ENCODE measurements at regions not wholly inside any gene's neighbourhood (a gene's known extent, or its start where the extent isn't known, plus 50 kb on each side); places are given as distances from the start of the nearest gene placed in this dataset.
"Not testable (repeated sequence)": the region's sequence is repeated elsewhere in the genome, so short reads cannot be mapped to it uniquely, and the experiment has no call there.

DNA sequence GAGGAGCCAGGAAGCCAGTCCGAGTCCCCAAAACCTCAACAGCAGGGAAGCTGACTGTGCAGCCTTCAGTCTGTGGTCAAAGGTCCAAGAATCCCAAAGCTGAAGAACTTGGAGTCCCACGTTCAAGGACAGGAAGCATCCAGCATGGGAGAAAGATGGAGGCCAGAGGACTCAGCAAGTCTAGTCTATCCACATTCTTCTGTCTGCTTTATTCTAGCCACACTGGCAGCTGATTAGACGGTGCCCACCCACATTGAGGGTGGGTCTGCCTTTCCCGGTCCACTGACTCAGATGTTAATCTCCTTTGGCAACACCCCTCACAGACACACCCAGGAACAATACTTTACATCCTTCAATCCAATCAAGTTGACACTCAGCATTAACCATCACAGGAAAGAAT is 456.5 kb upstream of the TMEM132C start:
- not testable (repeated sequence) for DNase-seq (ENCODE audit: low spot score)

DNA sequence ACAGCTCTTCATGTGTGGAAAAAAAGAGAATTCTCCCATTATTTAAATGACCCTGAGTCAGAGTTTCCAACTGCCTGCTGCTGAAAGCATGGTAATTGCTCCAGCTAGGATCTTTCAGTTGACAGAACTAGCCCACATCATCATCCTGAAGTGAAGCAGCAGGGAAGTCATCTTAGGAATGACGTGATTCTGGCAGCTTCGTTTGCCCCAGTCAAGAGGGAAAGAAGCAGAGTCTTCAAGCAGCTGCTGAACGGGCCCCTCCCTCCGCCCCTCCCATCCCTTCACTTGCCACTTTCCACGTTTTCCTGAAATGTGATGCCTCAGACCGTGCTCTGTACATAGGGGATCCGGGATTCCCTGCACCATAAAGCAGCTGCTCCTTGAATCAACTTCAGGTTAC is 455.0 kb upstream of the TMEM132C start:
- no peak for DNase-seq (ENCODE audit: low spot score)

DNA sequence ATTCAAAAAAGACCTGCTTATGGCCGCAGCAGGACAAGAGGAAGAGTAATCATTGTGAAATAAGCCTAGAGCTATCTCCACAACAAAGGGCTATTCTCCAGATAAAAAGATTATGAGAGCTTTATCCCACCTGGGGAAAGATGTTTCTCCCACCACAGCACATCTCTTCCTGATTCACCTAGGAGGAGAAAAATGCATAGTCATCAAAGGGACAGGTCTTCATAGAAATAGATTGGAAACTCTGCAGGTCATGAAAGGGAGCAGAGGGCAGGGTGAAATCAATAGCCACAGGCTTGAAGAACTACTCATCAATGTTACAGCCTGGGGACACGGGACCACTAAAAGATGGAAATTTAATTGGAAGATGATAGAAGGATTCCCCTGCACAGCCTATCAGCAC is 453.8 kb upstream of the TMEM132C start:
- no peak for DNase-seq (ENCODE audit: low spot score)

DNA sequence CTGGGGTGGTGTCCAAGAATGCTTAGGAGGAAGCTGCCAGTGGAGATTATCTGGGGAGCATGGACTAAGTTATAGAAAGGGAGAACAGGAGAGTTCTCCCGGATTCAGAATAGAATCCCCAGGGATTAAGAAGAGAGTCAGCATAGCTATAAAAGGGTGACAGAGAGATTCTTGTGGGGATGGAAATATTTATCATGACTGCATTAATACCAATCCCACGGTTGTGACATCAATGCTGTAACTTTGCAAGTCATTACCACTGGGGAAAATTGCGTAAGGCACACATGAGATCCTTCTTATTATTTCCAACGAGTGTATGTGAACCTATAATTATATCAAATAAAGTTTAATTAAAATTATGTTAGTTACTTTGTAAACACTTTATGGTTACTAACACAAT is 447.9 kb upstream of the TMEM132C start:
- DNase-seq (ENCODE audit: low spot score), result no peak

DNA sequence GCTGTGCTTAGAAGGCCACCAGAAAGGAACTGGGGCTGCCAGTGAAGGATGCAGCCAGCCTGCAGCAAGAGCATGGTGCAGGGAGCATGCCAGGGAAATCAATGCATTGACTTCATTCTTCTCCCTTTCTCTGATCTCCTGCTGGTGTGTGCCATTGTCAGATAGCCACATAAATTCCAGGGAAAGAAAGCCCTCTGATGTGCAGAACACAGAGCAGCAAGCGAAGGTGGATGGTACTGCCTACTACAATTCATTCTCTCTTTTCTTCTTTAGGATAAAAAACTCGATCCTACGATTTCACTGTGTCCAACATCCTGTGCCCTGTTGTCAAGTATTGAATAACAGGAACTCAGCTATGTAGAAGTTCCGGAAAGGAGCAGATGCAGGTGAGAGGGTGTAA is 446.7 kb upstream of the TMEM132C start:
- no peak for DNase-seq (ENCODE audit: low spot score)

GRCh38 chr12:127820846-127821245 is 446.1 kb upstream of the TMEM132C start:
- no peak for DNase-seq (ENCODE audit: low spot score)

DNA sequence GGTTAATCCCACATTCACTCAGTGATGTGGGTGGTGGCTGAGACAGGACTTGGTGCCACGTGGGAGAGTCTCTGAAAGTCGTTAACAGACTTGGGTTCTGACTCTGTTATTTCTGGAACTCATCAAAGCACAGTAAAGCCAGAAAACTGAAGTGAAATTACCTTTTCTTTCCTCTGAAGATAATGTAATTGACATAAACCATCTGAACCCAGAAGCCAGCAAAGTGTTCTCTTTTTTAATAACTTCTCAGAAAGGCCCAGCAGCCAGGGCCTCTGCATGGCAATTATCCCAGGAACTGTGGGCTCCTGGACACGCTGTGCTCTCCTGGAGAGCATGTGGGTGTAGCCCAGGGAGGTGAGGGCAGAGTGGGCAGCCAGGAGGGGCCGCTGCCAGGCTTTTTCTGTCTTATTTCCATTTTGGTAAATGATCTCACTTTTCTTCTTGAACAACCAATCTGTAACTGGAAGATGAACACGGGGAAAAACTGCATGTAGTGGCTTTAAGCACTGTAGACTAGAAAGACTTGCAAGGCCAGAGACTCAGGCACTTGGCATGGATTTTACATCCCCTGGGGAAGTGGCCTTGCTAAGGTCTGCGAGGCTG is 444.1 kb upstream of the TMEM132C start:
- no peak for DNase-seq (ENCODE audit: low spot score)

- DNase-seq (ENCODE audit: low spot score), result no peak
Measured at GRCh38 chr12:127823801-127824200, 443.2 kb upstream of the TMEM132C start.

DNA sequence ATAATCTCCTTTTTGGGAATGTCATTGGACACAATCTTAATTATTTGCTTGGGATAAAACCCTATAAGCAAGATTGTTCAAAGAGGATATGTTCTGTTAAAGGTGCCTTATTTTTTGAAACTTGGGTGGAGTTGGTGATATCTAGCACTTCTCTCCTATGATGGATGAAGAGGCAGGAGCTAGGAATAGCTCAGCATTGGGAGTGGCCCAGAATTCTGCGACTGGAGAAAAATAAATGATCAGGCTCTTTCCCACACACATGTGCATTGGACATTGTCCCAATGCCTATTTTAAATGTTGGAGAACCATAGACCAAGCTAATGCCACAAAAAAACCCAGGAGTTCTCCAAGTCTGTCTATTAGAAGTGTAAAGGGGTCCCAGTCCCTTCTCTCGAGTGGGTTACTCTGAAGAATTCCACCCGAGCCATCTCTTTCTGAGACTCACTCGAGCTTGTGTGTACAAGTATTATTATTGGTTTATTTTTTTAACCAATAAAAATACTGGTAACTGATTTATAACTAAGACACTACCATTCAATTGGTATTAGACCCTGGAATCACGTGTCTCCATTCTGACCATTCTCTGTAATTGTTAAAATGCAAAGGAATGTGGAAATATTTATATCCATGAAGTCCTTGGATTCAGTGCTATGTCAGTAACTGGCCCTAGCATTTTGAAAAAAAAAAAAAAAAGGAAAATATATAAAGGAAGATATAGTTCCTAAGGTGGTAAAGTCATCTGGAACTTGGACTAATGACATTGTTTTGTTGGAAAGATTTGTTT is 437.5 kb upstream of the TMEM132C start:
- DNase-seq (ENCODE audit: low spot score), result no peak

- no peak for DNase-seq (ENCODE audit: low spot score)
Measured at GRCh38 chr12:127830065-127830460, 436.9 kb upstream of the TMEM132C start.

DNA sequence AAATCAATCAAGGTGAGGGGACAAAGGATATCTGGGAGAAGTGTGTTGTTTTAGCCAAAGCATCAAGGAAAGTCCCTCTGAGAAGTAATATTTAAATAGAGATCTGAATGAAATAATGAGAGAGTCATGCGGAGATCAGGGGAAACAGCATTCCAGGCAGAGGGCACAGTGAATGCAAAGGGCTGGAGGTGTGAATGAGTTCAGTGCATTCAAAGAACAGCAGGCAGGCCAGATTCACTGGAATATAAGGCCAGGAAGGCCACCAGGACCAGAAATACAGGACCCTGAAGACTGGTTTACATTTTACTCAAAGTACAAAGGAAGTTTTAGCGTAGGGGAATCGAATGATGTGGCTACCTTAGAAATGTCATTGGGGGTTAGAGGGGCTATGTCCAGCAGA is 436.2 kb upstream of the TMEM132C start:
- no peak for DNase-seq (ENCODE audit: low spot score)

GRCh38 chr12:127832172-127832571 is 434.8 kb upstream of the TMEM132C start:
- DNase-seq (ENCODE audit: low spot score), result no peak

DNA sequence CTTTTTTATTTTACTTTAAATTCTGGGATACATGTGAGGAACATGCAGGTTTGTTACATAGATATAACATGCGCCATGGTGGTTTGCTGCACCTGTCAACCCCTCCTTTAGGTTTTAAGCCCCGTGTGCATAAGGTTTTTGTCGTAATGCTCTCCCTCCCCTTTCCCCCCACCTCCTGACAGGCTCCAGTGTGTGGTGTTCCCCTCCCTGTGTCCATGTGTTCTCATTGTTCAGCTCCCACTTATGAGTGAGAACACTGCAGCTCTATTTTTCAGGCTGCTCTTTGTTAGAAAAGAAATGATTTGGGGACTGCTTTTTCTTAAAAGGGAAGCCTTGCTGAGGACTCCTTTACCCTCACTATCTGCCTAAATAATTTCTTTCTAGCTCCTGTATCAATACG is 430.2 kb upstream of the TMEM132C start:
- not testable (repeated sequence) for DNase-seq (ENCODE audit: low spot score)

DNA sequence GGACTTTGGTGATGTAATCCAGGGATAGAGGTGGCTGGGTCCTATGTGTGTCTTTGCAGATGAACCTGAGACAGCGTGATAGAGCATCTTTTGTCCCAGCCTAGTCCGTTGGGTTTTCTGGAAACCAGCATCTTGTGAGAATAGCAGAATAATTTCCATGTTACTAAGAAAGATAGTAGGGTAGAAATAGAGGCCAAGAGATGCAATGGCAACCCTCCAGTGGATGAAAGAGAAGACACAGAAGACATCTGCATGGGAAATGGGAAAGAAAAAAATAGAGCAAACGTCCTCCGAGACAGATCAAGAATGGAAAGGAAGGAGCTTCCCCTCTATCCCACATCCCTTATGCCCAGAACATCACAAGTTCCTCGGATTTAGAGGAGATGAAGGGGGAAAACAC is 409.3 kb upstream of the TMEM132C start:
- DNase-seq (ENCODE audit: low spot score), result no peak

- no peak for DNase-seq (ENCODE audit: low spot score)
Measured at GRCh38 chr12:127860536-127860935, 406.4 kb upstream of the TMEM132C start.

DNA sequence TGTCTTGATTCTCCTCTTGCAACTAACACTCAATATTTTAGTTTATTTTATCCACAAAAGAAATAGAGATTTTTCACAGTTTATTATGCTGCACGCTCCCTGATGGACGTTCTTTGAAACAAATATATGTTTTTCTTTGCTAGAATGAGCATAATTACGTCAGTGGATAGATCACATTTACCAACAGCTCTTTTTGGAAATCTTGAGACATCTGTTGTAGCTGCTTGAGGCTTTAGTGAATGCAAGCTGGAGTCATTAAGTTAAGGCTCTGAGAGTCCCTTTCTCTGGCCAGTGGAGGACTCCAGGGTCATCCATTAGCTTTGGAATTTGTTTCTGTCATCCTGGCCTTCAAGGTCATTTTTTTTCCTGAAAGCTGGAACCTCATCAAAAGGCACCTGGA is 405.6 kb upstream of the TMEM132C start:
- DNase-seq (ENCODE audit: low spot score), result no peak

DNA sequence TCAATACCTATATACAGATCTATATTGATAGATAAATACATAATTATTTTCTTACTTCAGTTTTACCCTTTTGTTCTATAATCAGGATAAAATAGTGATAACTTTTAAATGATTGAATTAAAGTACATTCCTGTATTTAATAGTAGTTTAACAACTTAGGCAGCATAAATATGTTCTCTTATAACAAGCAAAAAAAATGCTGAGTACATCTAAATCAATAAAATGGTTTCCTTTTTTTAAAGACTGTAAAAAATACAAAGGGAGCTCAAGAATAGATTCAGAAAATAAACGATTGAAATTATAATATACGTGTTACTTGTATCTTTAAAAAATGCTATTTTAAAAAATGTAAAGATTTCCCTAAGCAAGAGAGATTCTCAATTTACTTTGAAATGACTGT is 393.7 kb upstream of the TMEM132C start:
- DNase-seq (ENCODE audit: low spot score), result no peak

DNA sequence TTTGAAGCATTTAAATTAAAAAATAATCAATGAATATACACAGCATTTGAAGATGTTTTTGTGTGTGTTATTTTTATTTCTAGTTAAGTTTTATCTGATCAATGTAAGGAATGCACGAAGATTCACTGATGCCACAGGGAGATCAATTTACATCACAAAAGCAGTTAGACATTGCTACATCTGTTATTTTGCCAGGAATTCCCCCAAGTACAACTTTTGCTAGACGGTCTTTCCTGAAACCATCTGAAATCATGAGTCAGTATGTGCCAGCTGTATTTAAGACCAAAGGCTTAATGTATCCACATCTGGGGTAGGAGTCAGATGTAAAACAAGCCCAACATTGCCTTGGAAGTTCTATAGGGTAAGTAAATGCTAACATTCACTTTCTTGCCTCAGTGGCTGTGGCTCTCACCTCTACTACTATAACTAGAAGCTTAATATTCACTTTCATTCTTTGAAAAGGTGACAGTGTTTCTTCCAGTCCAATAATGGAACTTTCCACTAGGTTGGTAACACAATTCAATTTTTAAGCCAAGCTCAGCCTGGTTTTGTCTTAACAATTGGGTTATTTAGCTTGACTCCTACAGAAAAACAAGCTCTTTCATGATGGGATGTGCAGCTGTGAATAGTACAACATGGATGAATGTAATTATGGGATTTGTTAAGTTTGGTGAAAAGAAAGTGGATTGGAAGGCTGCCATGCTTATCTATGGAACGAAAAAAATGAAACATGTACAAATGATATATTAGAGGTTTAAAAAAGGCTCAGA is 385.4 kb upstream of the TMEM132C start:
- DNase-seq (ENCODE audit: low spot score), result no peak

DNA sequence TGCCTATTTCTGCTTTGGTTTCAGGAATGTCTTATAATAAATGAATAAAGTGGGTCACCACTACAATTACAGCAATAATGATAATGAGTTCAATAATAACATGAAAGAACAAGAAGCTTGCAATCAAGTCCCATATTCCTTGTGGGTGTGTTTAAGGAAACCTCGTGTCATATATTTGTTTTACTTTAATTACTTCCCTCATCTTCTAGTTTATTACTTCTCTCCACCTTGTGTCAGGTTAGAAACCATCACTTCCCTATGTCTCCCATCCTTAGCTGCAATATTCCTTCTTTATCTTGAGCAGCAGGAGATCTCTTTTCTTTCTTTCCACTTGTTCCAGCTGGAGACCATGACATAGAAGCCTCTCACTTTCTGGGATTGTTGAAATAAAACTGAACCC is 384.0 kb upstream of the TMEM132C start:
- no peak for DNase-seq (ENCODE audit: low spot score)

GRCh38 chr12:127885954-127886750 is 380.8 kb upstream of the TMEM132C start:
- no peak for DNase-seq (ENCODE audit: low spot score)

DNA sequence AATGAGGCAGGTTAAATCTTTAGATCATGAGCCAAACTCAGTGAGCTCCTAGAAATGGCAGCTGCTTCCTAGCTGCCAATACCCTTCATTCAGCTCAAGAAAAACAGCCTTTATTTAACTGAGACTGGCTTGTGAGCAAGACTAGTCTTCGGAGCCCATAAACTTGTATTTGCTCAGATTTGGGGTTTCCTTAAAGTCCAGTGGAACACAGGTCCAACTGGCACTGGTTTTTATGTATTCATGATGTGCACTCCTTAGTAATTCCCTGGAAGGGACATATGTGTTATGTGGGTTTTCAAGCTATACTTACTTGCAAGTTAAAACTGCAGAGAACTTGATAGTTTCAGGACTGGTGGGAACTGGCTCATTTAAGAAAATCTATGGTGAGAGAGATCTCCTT is 380.1 kb upstream of the TMEM132C start:
- DNase-seq (ENCODE audit: low spot score), result no peak

GRCh38 chr12:127888943-127889719 is 377.8 kb upstream of the TMEM132C start:
- DNase-seq (ENCODE audit: low spot score), result no peak

Data from hematopoietic multipotent progenitor cell treated with erythropoietin and hydrocortisone succinate and interleukin-3 and kit ligand, for 17 days (in vitro differentiated cells).